Coronary artery (tissue), 2 donors: ENCODE measurements at regions not wholly inside any gene's neighbourhood (a gene's known extent, or its start where the extent isn't known, plus 50 kb on each side); places are given as distances from the start of the nearest gene placed in this dataset.

Experiments
- DNase-seq: peaks from one replicate; pipeline ENCODE4 v3.0.0-alpha.2; 2017; ENCODE audit warnings: low spot score
- H3K27ac ChIP-seq, 2 donors: fragments of 200-600 bp; sonication (generic); one replicate each; pipeline ENCODE4 v1.5.1; 2016 to 2019
- H3K4me3 ChIP-seq: fragments of 200-600 bp; sonication (generic); 2 replicates; pipeline ENCODE4 v1.5.1; 2016; ENCODE audit warnings: mild to moderate bottlenecking, moderate library complexity
- CTCF ChIP-seq: fragments of 200-600 bp; sonication (generic); IDR thresholded peaks from one replicate; pipeline ENCODE4 v1.5.1; 2019; ENCODE audit warnings: antibody characterized with exemption

DNA sequence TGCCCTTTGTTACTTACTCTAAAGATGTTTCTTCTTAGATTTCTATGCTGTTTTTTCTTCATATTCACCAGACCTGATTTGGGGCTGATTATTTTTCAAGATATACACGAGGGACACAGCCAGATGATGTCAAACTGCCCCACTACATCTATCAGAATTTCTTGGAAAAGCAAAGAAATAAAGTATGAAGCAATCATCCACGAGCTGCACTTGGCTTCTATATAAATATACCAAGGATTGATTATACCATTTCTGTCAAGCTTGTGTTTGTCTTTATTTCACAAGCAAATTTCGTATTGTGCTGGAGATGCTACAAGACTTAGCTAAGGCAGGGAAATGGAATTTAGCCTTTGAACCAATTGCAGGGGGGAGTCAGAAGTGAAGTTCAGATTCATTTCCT, 715.1 kb upstream of the NR2F2 start:
- peak overlapping the region in 1 of 2 donors; percentile 76 for H3K27ac ChIP-seq
- no peak overlapping the region for H3K4me3 ChIP-seq
- no peak for DNase-seq
- TF ChIP-seq CTCF, result no peak

- DNase-seq, result no peak
- peak overlapping the region in 1 of 2 donors; percentile 76 for H3K27ac ChIP-seq
- no peak for TF ChIP-seq CTCF
- no peak overlapping the region for H3K4me3 ChIP-seq
These were observed 714.2 kb upstream of the NR2F2 start for GRCh38 chr15:95616306-95616705.

DNA sequence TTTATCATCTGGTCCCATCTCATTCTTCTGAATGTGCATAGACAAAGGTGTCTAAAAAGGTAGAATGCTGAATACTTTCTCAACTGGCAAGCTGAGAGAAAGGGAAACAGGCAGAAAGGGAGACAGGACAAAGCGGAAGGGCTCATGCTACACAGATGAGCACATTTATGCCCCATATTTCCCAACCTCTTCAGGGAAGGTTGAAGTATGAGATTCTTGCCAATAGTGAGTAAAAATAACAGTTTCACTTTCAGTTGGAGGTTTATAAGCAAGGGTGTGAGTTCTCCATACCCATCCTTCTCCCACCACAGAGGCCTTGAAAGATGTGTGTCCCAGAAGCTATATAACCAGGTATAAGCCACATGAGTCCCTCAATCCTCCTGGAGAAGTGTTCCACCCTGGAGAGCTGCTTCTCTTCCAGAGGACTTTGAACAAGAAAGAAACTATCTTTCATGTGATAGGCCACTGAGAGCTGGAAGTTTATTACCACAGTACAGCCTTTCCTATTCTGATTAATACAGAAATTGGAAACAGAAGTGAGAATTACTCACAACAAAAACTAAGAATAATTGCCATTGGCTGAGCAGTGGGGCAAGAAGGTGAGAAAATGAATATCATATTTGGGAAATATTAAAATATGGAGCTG, 709.4 kb upstream of the NR2F2 start:
- H3K27ac ChIP-seq, result peak overlapping the region in 1 of 2 donors; percentile 4
- H3K4me3 ChIP-seq, result peak overlapping the region; percentile 29
- DNase-seq, result no peak
- no peak for TF ChIP-seq CTCF

DNA sequence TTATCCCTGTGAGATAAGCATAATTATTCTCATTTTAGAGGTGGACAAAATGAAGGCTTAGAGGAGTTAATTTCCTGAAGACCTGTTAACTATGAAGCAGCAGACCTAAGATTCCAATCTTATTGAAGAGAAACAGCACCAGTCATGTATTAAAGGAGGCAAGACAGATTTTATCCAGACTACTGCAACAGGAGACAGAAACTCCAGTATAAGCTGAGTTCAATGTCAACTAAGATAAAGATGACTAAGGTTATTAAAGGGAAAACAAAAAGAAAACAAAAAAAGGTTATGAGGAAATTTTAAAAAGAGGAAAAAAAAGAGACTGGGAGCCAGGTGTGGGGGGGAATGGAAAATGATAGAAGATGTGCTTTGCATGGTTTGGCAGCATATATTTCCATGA, 707.7 kb upstream of the NR2F2 start:
- no peak overlapping the region for H3K4me3 ChIP-seq
- DNase-seq, result no peak
- TF ChIP-seq CTCF, result no peak
- H3K27ac ChIP-seq, result no peak overlapping the region

DNA sequence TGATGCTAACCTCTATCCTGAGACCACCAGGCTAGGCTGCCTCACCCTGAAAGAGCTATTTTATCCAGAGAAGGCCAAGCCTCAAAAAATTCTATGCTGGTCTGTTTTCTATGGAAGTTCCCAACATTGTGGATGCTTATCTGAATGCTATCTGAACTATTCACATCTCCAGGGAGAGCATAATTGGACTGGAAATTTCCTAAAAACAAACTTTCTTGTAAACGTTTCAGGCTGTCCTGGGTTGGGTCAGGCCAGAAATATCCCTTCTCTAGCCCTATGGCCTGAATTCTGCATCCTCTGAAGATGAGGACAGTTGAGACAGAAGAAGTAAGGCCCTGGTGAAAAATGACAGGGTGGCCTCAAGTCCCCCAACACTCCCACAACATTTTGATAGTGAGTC, 706.4 kb upstream of the NR2F2 start:
- no peak for DNase-seq
- peak overlapping the region in 1 of 2 donors; percentile 50 for H3K27ac ChIP-seq

DNA sequence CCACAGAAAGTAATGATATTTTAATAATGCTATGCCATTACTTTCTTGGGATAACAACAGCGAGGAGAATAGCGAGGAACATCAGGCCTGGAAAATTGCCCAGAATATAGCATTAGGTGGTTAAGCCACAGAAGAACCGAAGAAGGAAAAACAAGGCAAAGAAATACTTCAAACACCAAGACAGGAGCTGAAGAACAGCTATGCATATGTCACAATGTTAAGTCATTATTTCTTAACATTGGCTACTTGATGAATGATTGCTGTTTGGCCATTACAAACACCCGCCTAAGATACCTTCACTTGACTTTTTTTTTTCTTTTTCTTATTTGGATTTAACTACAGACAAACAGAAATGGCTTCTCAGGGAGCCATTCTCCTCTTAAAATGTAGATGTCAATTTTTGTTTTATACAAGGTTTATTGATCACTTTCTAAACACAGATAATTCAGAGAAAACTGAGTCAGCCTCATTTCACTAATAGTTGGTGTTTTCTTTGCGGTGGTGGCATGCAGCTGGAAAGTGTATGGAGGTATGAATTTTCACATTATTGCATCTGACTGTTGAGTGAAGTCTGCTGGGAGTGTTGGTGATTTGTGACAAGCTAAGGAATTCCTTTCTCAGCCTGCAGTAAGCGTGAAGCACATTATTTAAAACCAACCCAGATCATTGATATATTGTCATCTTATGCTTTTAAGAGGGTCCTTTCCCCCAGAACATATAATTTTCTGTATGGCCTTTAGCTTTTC, 705.7 kb upstream of the NR2F2 start:
- no peak for DNase-seq
- Histone ChIP-seq H3K27ac (no peak overlapping the region), H3K4me3 (no peak overlapping the region)
- no peak for TF ChIP-seq CTCF

More for the DNA sequence above, 706.4 kb upstream of the NR2F2 start:
- no peak for TF ChIP-seq CTCF
- H3K4me3 ChIP-seq, result no peak overlapping the region
